Central memory CD8-positive, alpha-beta T cell (primary cell): ENCODE measurements at regions not wholly inside any gene's neighbourhood (a gene's known extent, or its start where the extent isn't known, plus 50 kb on each side); places are given as distances from the start of the nearest gene placed in this dataset.
A peak's percentile ranks its signal among the peaks of the same experiment; 100 is the strongest.

Experiments
- ATAC-seq: fragments of 150-1000 bp; cut with Tn5 transposase; replicated peaks from 2 replicates; pipeline ENCODE4 v1.10.0; 2022; ENCODE audit warnings: mild to moderate bottlenecking, moderate FRiP score, moderate number of reproducible peaks; ENCODE audit not compliant: poor library complexity, severe bottlenecking; ENCODE audit errors: extremely low read depth
- DNase-seq, 2 donors: peaks; one replicate each; pipeline ENCODE4 v3.0.0; 2021; ENCODE audit warnings: low spot score in 2 of 2
- H3K27ac Mint-ChIP-seq: one replicate; pipeline ENCODE4 v1.8.0; 2022; ENCODE audit warnings: low read depth, mild to moderate bottlenecking, moderate library complexity, mixed read lengths
- H3K27me3 Mint-ChIP-seq: one replicate; pipeline ENCODE4 v1.8.0; 2022; ENCODE audit warnings: mixed read lengths
- H3K36me3 Mint-ChIP-seq: one replicate; pipeline ENCODE4 v1.8.0; 2022; ENCODE audit warnings: mild to moderate bottlenecking, moderate library complexity, mixed read lengths; ENCODE audit not compliant: insufficient read depth
- H3K4me1 Mint-ChIP-seq: one replicate; pipeline ENCODE4 v1.8.0; 2022; ENCODE audit warnings: mixed read lengths
- H3K4me3 Mint-ChIP-seq: one replicate; pipeline ENCODE4 v1.8.0; 2022; ENCODE audit warnings: mild to moderate bottlenecking, moderate library complexity, mixed read lengths
- H3K9me3 Mint-ChIP-seq: one replicate; pipeline ENCODE4 v1.8.0; 2022; ENCODE audit warnings: mixed read lengths

- Mint-ChIP-seq H3K27ac (no peak overlapping the region), H3K36me3 (peaks cover 8% of the 10 kb centered on the region), H3K4me1 (peaks cover 5% of the 10 kb centered on the region), H3K27me3 (no peaks in the 10 kb centered on the region), H3K9me3 (no peaks in the 10 kb centered on the region), H3K4me3 (peak overlapping the region; percentile 78)
- DNase-seq: no peak
- ATAC-seq: no peak
Observed at GRCh38 chr22:46035380-46035741, 58.4 kb upstream of the WNT7B start.

DNA sequence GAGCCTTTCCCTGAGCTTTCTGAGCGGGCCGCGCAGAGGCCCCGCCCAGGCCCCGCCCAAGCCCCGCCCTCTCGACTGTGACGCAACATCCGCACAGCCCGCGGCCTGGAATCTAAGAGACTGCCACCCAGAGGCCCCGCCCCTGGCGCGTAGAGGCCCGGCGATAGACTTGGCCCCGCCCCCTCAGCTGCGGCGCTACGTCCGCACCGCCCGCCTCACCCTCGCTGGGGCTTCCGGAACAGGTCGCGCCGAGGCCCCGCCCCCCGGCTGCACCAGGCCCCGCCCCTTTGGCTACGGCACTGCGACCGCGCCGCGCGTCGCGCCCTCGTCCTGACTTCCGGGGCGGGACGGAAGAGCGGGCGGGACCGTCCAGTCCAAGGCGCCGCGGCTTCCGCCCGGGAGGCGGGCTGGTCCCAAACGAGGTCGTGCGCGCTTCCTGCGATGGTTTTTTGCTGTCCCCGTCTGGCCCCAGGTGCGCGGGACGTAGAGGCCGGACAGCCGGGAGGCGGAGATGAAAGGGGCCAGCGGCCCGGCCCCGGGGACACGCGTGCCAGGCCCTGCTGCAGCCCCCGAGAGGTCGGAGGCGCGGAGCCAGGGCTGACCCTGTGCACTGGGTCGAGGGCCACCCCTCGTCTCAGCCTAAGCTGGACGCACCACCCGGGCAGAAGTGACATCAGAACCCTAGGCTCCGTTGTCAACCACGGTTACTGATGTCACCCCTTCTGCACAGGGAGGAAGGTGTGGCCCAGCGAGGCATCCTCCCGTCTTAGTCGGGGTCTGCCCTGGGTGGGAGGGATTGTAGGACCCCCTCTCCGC lies 59.0 kb upstream of the WNT7B start:
- no peaks in the 10 kb centered on the region for H3K27me3 Mint-ChIP-seq
- H3K36me3 Mint-ChIP-seq: peaks cover 8% of the 10 kb centered on the region
- H3K4me3 Mint-ChIP-seq: peak overlapping the region; percentile 78
- H3K27ac Mint-ChIP-seq: peak overlapping the region; percentile 90
- peak; percentile 90 for ATAC-seq
- H3K4me1 Mint-ChIP-seq: peaks cover 5% of the 10 kb centered on the region
- DNase-seq: peak; percentile 98 to 100
- no peaks in the 10 kb centered on the region for H3K9me3 Mint-ChIP-seq

- peak; percentile 40 for ATAC-seq
- H3K9me3 Mint-ChIP-seq: no peaks in the 10 kb centered on the region
- H3K36me3 Mint-ChIP-seq: peaks cover 8% of the 10 kb centered on the region
- DNase-seq: peak in 1 of 2 donors; percentile 44
- H3K4me3 Mint-ChIP-seq: peak overlapping the region; percentile 78
- peak overlapping the region; percentile 90 for H3K27ac Mint-ChIP-seq
- no peaks in the 10 kb centered on the region for H3K27me3 Mint-ChIP-seq
- peaks cover 5% of the 10 kb centered on the region for H3K4me1 Mint-ChIP-seq
Observed at GRCh38 chr22:46036558-46037408, 59.8 kb upstream of the WNT7B start.

GRCh38 chr22:46038174-46038487 lies 61.2 kb upstream of the WNT7B start:
- Mint-ChIP-seq H3K4me1 (peaks cover 5% of the 10 kb centered on the region), H3K27me3 (no peaks in the 10 kb centered on the region), H3K36me3 (peaks cover 8% of the 10 kb centered on the region), H3K4me3 (no peak overlapping the region), H3K9me3 (no peaks in the 10 kb centered on the region), H3K27ac (no peak overlapping the region)
- ATAC-seq (no peak), DNase-seq (no peak)

DNA sequence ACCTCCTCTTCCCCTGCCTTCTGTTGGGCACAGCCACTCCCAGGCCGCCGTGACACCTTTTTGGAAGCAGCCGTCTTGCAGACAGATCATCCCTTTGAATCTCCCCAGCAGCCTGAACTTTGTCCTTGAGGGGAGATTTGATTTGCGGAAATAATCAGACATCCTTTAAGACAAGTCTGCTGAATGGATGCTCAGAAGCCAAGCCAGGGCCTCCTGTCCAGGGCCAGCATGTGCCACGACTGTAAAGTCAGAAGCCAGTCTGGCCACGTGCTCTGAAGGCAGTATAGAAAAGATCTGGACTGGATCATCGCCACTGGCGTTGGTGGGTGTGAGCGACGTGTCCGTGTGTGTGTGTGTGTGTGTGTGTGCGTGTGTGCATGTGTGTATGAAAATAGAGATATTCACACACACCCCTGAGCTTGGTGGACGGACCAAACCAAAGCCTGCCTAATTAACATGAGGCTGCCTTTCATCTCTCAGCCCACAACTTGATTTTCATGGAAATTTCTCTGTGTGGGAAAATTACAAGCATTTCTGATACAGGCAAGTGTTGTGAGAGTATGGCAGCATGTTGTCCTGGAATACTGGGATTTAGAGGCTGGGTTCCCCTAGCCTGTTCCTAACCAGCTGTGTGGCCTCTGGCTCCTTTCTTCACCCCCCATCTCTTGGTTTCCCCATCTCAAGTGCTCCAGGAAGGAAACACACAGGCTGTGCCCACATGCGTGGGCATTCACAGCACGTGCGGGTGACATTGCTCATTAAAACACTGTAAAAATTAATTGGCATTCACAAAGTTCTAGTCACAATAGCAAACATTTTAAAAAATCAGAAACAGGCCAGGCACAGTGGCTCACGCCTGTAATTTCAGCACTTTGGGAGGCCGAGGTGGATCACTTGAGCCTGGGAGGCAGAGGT lies 61.8 kb upstream of the WNT7B start:
- no peak overlapping the region for H3K4me3 Mint-ChIP-seq
- H3K4me1 Mint-ChIP-seq: peaks cover 6% of the 10 kb centered on the region
- no peaks in the 10 kb centered on the region for H3K9me3 Mint-ChIP-seq
- no peaks in the 10 kb centered on the region for H3K27me3 Mint-ChIP-seq
- H3K36me3 Mint-ChIP-seq: peaks cover 8% of the 10 kb centered on the region
- DNase-seq: no peak
- ATAC-seq: no peak
- H3K27ac Mint-ChIP-seq: no peak overlapping the region

DNA sequence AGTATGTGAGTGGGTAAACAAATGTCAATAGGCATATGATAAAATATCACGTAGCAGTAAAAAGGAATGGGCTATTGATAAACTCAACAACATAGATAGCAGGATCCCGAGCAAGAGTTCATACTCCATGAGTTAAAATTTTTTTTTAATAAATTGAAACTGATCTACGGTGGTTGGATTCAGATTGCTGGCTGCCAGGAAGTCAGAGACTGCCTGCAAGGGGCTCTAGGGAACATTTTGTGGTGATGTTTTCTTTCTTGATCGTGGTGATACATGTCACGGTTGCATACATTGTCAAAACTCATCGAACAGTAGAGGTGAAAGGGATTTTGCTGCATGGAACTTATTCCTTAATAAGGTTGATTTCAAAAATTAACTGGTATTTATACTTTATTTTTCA lies 62.6 kb upstream of the WNT7B start:
- peaks cover 14% of the 10 kb centered on the region for H3K4me1 Mint-ChIP-seq
- no peak overlapping the region for H3K27ac Mint-ChIP-seq
- ATAC-seq (no peak), DNase-seq (no peak)
- H3K9me3 Mint-ChIP-seq: no peaks in the 10 kb centered on the region
- no peaks in the 10 kb centered on the region for H3K27me3 Mint-ChIP-seq
- no peak overlapping the region for H3K4me3 Mint-ChIP-seq
- H3K36me3 Mint-ChIP-seq: peaks cover 8% of the 10 kb centered on the region

DNA sequence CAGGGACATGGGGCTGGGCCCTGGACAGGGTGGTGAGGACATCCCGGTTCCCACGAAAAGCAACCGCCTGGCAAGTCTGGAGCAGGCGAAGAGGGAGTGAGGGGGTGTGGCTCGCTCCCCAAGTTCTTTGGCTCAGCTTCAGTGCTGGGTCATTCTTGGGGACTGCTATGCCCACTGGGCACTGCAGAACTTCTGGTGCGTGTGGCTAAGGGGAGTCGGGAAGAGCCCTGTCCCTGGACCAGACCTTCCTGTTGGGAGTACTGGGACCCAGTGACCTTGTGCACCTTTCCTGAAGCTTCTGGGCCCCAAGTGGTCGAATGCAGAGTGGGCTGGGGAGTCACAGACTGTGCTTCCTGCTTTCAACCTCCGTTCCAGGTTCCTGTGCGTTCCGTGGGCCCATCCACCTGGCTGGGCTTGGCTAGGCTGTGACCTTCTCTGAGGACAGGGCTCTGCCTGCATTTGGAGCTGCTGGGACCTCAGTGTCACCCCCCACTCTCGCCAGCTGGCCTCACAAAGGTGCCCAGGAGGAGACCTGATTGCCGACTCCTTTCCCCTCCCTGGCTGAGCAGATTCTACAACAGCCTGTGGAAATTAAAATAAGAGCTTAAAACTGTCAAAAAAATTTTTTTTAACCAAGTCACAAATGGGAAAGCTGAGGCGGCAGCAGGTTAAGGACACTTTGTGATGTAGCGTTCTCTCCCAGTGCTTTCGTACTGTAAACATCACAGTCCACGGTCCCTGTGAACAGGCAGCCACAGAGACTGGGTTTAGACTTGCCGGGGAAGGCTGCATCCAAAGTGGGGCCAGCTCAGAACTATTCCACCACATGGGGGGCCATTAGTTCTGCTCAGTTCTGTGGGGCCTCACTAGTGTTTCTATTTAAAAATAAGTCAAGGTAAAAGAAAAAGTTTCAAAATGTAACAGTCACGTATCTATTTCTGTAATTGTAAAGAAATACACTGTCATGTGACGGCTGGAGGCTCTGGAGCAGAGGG lies 63.8 kb upstream of the WNT7B start:
- peaks cover 15% of the 10 kb centered on the region for H3K4me1 Mint-ChIP-seq
- H3K27ac Mint-ChIP-seq: no peak overlapping the region
- no peak for ATAC-seq

GRCh38 chr22:46041642-46042041 lies 64.7 kb upstream of the WNT7B start:
- H3K27ac Mint-ChIP-seq: no peak overlapping the region
- no peak for ATAC-seq
- DNase-seq: no peak
- no peaks in the 10 kb centered on the region for H3K9me3 Mint-ChIP-seq
- peaks cover 4% of the 10 kb centered on the region for H3K36me3 Mint-ChIP-seq
- H3K27me3 Mint-ChIP-seq: no peaks in the 10 kb centered on the region
- peaks cover 15% of the 10 kb centered on the region for H3K4me1 Mint-ChIP-seq
- no peak overlapping the region for H3K4me3 Mint-ChIP-seq

More for the DNA sequence above, 63.8 kb upstream of the WNT7B start:
- Mint-ChIP-seq H3K9me3 (no peaks in the 10 kb centered on the region), H3K36me3 (peaks cover 7% of the 10 kb centered on the region), H3K4me3 (no peak overlapping the region), H3K27me3 (no peaks in the 10 kb centered on the region)
- DNase-seq: no peak

- Mint-ChIP-seq H3K4me1 (peaks cover 10% of the 10 kb centered on the region), H3K27me3 (no peaks in the 10 kb centered on the region), H3K36me3 (peaks cover 6% of the 10 kb centered on the region), H3K27ac (no peak overlapping the region), H3K4me3 (no peak overlapping the region), H3K9me3 (no peaks in the 10 kb centered on the region)
- no peak for ATAC-seq
- DNase-seq: no peak
Observed at GRCh38 chr22:46042786-46043185, 65.8 kb upstream of the WNT7B start.

DNA sequence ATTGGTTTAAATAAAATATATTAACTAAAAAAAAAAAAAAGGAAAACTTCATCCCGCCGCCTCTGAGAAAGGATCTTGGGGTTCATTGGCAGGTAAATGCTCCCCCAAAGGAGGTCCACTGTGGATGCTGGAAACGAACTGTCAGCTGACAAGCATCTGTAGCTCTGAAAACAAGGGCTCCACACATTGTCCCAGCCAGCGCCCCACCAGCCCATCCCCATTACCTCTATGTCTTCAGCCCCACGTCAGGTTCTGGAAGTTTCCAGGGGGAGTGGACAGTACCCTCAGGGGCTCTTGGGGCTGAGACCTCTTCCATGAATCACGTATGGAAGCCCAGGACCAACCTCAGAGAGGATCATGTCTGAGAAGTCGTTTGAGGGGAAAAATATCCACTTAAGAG lies 66.4 kb upstream of the WNT7B start:
- peaks cover 6% of the 10 kb centered on the region for H3K36me3 Mint-ChIP-seq
- peak overlapping the region; percentile 79 for H3K4me3 Mint-ChIP-seq
- no peak overlapping the region for H3K27ac Mint-ChIP-seq
- ATAC-seq (no peak), DNase-seq (no peak)
- H3K9me3 Mint-ChIP-seq: no peaks in the 10 kb centered on the region
- peaks cover 10% of the 10 kb centered on the region for H3K4me1 Mint-ChIP-seq
- H3K27me3 Mint-ChIP-seq: no peaks in the 10 kb centered on the region

GRCh38 chr22:46043816-46044620 lies 67.1 kb upstream of the WNT7B start:
- peak overlapping the region; percentile 79 for H3K4me3 Mint-ChIP-seq
- H3K36me3 Mint-ChIP-seq: peaks cover 4% of the 10 kb centered on the region
- H3K27me3 Mint-ChIP-seq: no peaks in the 10 kb centered on the region
- H3K4me1 Mint-ChIP-seq: peaks cover 10% of the 10 kb centered on the region
- ATAC-seq (peak; percentile 52), DNase-seq (no peak)
- no peaks in the 10 kb centered on the region for H3K9me3 Mint-ChIP-seq
- peak overlapping the region; percentile 93 for H3K27ac Mint-ChIP-seq
